ENCODE measurements at regions not wholly inside any gene's neighbourhood (a gene's known extent, or its start where the extent isn't known, plus 50 kb on each side); places are given as distances from the start of the nearest gene placed in this dataset.

- TF ChIP-seq CTCF (IDR thresholded peaks at IDR 0.05) (no peak), SIN3A (IDR thresholded peaks at IDR 0.05; ENCODE audit: borderline replicate concordance, insufficient read depth, low read depth, low read length) (no peak), POLR2AphosphoS5 (IDR thresholded peaks at IDR 0.05; ENCODE audit: low read depth, low read length) (no peak), REST (IDR thresholded peaks at IDR 0.05; ENCODE audit: insufficient read depth in 1 of 2, low read depth in 2 of 2, low read length in 1 of 2) (no peak), TCF7L2 (IDR thresholded peaks at IDR 0.05; ENCODE audit: low read depth, low read length) (no peak)
Measured at GRCh38 chr2:6630209-6630608, 235.5 kb downstream of the CMPK2 start.
